ENCODE measurements at regions not wholly inside any gene's neighbourhood (a gene's known extent, or its start where the extent isn't known, plus 50 kb on each side); places are given as distances from the start of the nearest gene placed in this dataset.
"Not testable (repeated sequence)": the region's sequence is repeated elsewhere in the genome, so short reads cannot be mapped to it uniquely, and the experiment has no call there.

DNA sequence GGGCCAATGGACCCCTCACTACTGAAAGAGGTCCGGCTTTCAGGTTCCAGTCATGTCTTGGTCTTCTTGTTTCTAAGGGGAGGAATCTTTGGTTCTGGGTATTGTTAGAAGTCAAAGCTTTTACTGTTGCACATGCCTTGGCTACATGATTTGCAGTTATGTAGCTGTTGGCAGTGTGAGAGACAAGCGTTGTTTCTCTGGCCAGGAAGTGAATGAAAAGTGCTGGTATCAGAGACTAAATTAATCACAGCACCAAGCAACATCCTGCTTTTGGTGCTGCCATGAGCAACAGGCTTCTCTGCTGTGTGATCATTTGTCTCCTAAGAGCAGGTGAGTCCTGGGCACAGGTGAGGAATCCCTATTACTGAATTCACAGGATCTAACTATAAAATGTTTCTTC lies 100.1 kb upstream of the PRSS3 start:
- DNase-seq, result no peak

GRCh38 chr9:33695856-33696255 lies 99.5 kb upstream of the PRSS3 start:
- no peak for DNase-seq

- no peak for DNase-seq
These were observed 98.2 kb upstream of the PRSS3 start for GRCh38 chr9:33697171-33697570.

DNA sequence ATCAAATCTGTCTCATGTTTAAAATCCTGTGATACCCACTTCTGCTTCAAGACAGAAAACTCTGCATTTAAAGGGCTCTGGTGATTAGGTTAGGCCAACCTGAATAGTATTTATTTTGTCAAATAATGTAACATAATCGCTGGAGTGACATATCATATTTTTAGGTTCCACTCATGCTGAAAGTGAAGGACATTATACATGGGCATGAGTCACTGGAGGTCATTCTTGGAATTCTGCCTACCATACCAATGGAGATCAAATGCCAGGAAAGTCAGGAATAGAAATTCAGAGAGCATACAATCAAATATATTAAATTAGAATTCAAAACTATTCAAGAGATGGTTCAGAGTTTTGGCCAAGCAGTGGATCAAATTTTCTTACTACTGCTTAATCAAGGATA lies 97.1 kb upstream of the PRSS3 start:
- no peak for DNase-seq

DNA sequence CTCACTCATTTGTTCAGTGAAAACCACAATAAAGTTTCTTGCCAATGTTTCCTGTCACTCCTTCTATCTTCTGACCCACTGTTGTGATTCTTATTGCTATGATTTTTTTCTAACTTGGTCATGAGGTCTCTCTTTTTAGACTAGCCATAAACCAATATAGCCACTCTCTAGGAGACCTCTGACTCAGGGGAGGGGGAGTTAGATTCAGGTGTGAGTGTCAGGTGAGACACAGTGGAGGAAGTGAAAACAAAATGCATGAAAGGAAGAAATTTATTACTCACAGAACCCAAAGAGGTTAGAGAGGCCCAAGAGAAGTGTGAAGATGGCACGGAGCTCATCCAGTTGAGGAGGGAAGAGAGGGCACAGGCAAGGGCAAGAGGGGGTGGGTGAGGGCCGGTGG lies 94.4 kb upstream of the PRSS3 start:
- DNase-seq, result not testable (repeated sequence)

GRCh38 chr9:33703430-33704102 lies 91.8 kb upstream of the PRSS3 start:
- no peak for DNase-seq

DNA sequence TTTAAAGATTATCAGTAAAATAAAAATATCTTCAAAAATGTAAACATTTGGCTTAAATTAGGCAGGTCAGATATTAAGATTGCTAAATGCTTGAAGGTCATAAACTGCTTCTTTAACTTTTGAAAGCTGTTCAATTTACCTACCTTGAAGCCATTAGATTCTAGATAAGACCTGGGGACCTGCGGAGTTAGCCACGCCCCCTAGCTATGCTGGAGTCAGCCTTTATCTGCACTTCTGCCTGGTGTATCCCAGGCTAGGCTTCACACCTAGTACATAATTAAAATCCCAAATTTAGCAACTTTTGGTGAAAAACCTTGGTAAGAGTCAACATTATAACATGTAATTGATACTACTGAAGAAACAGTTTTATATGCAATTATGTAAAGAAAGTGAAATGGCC lies 89.9 kb upstream of the PRSS3 start:
- DNase-seq, result not testable (repeated sequence)

- no peak for DNase-seq
These were observed 86.9 kb upstream of the PRSS3 start for GRCh38 chr9:33708441-33708840.

DNA sequence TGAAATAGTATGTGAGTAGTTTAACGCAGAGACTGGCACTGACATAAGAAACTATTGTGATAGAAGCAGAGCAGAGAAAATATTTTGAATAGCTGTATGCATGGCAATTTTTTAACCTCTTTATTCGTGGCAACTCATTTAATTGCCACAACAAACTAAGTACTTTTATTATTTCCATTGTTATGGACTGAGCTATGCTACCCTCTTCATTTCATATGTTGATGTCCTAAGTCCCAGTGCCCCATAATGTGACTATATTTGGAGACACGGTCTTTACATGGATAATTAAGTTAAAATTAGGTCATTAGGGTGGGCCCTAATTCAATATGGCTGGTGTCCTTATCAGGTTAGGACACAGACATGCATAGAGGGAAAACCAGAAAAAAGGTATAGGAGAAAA lies 86.1 kb upstream of the PRSS3 start:
- DNase-seq, result no peak

- DNase-seq, result peak; percentile 15
These were observed 83.9 kb upstream of the PRSS3 start for GRCh38 chr9:33711418-33711817.

DNA sequence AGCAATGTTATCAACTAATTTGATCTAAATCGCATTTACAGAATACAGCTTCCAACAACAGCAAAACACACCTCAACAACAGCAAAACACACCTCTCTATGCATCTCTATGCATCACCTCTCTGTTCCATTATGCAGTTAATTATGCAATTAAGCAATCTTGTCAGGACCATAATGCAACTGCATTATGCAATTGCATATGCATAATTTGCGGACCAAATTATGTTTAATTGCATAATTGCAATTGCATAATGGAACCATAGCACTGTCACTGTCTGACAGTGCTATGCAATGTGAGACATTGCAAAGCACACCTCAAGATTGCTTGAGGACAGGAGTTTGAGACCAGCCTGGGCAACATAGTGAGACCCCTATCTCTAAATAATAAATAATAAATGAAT lies 80.4 kb upstream of the PRSS3 start:
- no peak for DNase-seq

GRCh38 chr9:33718987-33719386 lies 76.4 kb upstream of the PRSS3 start:
- no peak for DNase-seq

DNA sequence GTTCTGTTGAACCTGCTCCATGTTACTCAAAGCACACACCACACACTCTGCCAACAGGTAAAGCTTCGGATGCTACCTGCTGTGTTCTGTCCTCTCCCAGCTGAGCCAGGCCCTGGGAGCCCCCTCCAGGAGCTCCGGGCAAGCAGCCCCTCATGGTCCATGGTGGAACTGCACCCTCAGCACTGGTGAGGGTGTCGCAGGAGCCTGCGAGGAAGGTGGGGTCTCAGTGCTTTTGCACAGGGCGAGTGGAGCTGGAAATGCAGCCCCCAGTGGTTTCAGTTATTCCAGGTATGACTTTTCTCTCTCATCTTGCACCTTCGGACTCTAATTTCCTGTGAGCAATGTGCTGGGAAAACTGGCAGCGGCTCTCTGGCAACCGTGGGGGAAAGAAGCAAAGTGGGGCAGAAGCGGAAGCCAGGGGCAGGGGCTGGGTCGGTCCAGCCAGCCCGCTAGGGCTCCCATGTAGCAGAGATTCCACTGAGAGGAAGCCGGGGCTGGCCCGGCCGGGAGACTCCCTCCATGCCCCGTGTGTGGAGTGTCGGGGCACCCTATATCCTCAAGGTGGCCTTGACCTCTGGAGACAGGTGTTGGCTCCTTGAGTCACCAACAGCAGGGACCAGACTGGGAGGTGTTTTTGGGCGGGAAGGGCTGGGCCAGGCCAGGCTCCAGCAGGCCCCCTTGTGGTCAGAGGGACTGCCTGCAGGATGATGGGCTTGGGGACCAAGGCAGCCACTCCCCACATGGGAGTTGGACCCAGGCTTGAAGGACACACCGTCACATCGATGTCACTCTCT lies 75.6 kb upstream of the PRSS3 start:
- DNase-seq, result peak; percentile 40

GRCh38 chr9:33721674-33722358 lies 73.5 kb upstream of the PRSS3 start:
- DNase-seq, result peak; percentile 70

DNA sequence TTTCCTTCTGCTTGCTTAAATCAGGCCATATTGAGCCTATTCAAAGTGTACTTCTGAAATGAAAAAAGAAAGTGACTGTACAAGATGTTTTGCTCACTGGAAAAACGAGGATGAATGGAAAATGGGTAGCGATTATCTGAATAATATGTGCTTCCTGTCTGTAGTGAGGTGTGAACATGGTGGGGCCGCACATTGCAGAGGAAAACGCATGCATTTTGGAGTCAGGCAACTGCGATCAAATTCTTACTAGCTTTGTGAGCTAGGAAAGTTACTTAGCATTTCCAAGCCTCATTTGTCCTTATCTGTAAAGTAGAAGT lies 73.0 kb upstream of the PRSS3 start:
- DNase-seq, result no peak

GRCh38 chr9:33728613-33729012 lies 66.7 kb upstream of the PRSS3 start:
- no peak for DNase-seq

DNA sequence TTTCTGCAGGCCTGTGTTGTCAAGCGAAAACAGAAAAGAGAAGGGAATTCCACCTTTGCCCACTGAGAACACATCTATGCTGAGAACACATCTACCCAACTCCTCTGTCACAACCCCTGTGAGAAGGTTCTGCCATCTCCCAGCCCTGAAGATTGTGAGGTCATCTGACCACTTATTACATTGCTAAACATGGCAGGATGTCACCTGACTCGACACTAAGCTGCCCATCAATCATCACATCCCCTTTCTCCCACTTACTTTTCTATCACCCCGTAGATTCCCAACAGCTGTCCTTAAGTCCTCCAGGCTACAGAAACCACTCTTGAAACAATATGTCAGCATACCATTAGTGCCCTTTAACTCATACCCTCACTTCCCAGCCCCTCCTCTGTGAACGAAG lies 64.2 kb upstream of the PRSS3 start:
- no peak for DNase-seq

DNA sequence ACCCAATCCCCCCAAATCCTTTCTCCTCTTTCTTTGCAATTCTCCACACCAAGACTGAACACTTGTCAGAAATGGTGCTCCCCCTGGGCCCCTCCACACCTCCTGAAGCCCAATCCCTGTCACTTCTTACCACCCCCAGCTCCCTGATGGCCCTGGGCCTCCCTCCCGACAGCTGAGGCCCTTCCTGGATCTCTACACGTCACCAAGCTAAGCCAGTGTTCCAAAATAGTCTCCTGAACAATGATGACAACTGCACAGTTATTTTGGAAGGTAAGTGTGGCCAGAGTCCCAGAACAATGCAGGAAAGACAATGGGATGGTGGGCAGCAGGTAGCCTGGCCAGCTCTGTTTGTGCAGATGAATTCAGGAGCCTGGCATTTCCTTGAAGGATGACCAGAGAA lies 63.7 kb upstream of the PRSS3 start:
- no peak for DNase-seq

DNA sequence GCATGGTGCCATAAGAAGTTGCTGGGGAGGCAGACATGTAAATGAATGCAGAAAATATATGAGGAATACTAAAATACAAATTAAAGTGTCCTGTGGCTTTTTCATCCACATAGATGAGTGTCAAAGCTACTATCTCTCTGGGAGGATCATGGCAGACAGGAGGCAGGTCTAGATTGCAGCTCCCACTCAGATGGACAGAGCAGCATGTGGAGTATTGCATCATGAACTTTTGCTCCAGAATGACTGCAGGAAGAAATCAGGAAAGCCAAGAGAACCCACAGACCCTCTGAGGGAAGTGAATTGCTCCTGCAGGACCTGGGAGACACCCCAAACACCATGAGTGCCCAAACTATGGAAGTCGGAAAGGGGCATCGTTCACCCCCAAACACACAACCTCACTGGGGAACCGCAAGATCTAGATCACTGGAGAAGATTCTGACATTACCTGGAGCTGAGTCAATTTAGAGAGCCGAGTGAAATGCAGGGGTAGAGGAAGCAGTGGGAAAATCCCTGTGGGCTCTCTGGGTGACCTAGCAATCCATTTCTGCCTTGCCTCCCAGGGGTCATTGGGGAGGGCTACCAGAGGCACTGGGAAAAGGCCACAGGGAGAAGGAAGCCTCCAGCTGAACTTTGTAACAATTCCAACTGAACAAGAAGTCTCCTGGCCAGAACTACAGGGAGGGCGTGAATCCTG lies 61.0 kb upstream of the PRSS3 start:
- DNase-seq, result not testable (repeated sequence)

DNA sequence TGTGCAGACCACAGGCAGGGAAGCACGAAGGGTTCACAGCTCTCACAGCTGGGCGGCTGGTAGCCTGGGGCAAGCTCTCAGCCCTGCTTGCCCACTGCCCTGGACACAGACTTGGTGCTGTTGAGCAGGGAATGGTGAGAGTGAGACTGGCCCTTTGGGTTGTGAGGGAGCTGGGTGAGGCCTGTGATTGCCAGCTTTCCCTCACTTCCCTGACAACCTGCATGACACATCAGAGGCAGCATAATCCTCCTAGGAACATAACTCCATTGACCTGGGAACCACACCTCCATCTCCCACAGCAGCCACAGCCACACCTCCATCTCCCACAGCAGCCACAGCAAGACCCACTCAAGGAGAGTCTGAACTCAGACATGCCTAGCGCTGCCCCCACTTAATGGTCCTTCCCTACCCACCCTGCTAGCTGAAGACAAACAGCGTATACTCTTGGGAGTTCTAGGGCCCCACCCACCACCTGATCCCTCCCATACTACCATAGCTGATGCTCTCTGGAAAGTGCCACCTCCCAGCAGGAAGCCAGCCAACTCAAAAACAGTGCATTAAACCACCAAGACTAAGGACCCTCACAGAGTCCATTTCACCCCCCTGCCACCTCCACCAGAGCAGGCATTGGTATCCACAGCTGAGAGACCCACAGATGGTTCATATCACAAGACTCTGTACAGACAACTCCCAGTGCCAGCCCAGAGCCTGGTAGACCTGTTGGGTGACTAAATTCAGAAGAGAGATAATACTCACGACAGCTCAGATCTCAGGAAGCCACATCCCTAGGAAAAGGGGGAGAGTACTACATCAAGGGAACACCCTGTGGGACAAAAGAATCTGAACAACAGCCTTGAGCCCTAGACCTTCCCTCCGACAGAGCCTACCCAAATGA lies 60.2 kb upstream of the PRSS3 start:
- not testable (repeated sequence) for DNase-seq

- peak; percentile 34 for DNase-seq
These were observed 57.4 kb upstream of the PRSS3 start for GRCh38 chr9:33737811-33738606.

DNA sequence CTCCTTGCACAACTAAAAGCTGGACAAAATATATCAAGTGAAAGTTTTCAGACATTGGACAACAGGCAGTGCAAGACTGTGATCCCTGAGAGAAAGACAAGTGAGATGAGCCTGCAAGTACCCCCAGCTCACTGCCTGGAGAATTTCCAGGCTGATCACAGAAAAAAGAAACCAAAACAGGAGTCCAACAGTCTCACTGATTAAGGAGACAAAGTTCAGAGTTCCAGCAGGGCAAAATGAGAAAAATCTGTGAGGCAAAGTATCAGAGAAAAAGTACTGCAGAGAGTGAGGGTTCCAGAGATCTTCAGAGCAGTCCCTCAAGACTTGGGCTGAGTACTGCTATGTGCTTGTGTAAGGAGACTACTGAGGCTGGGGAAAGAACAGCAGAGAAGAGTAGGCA lies 56.0 kb upstream of the PRSS3 start:
- no peak for DNase-seq
